ENCODE measurements at regions not wholly inside any gene's neighbourhood (a gene's known extent, or its start where the extent isn't known, plus 50 kb on each side); places are given as distances from the start of the nearest gene placed in this dataset.
"Not testable (repeated sequence)": the region's sequence is repeated elsewhere in the genome, so short reads cannot be mapped to it uniquely, and the experiment has no call there.

GRCh38 chr4:120261117-120261516, 194.5 kb upstream of the MAD2L1 start:
- Mint-ChIP-seq H3K9me3 (peaks cover 4% of the 10 kb centered on the region), H3K27ac (no peak overlapping the region), H3K4me1 (no peaks in the 10 kb centered on the region), H3K4me3 (no peak overlapping the region), H3K36me3 (ENCODE audit: low read depth) (no peaks in the 10 kb centered on the region), H3K27me3 (no peaks in the 10 kb centered on the region)
- DNase-seq (no peak), ATAC-seq (no peak)

GRCh38 chr4:120256112-120256775, 189.6 kb upstream of the MAD2L1 start:
- H3K4me1 Mint-ChIP-seq; H3K4me3 Mint-ChIP-seq; H3K27ac Mint-ChIP-seq; ATAC-seq; H3K27me3 Mint-ChIP-seq; DNase-seq; H3K9me3 Mint-ChIP-seq; H3K36me3 Mint-ChIP-seq (ENCODE audit: low read depth): not testable (repeated sequence)

- no peak for ATAC-seq
- no peaks in the 10 kb centered on the region for H3K36me3 Mint-ChIP-seq (ENCODE audit: low read depth)
- H3K9me3 Mint-ChIP-seq, result no peaks in the 10 kb centered on the region
- H3K4me3 Mint-ChIP-seq, result no peak overlapping the region
- H3K27ac Mint-ChIP-seq, result no peak overlapping the region
- H3K4me1 Mint-ChIP-seq, result no peaks in the 10 kb centered on the region
- no peaks in the 10 kb centered on the region for H3K27me3 Mint-ChIP-seq
- DNase-seq, result no peak
Measured at GRCh38 chr4:120238277-120238973, 171.8 kb upstream of the MAD2L1 start.

DNA sequence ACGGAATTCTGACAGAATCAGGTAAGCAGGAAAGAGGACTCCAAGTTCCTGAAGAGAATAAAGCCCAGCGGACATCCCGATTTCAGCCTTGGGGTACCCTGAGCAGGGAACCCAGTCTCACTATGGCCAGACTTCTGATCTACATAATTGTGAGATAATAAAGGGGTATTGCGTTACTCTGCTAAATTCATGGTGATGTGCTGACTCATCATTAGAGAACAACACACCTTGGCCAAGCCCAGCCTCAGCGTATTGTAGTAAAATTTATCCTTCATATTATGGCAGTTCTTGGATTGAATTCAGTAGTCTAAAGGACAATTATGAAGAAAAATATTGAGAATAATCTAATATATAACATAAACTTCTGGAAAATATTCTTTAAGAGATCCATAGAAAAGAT, 170.2 kb upstream of the MAD2L1 start:
- Mint-ChIP-seq H3K4me1 (no peaks in the 10 kb centered on the region), H3K36me3 (ENCODE audit: low read depth) (no peaks in the 10 kb centered on the region), H3K4me3 (no peak overlapping the region), H3K9me3 (no peaks in the 10 kb centered on the region), H3K27me3 (no peaks in the 10 kb centered on the region), H3K27ac (no peak overlapping the region)
- no peak for ATAC-seq
- DNase-seq, result no peak

DNA sequence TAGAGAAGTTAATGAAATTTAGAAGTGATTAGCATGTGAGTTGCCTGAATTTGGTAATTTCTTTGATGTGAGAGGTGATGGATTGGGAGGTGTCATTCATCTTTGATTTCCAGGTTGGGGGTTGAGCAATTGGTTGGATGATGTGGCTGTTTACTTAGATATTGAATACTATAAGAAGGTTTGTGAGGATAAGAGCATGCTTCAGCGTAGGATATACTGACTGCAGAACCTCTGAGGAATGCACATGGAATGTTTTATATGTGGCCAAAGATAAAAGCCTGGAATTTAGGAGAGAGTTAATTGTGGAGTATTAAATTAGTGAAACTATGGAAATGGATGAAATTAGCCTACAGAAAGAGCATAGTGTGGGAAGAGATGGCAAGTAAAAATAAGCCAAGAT, 165.4 kb upstream of the MAD2L1 start:
- Mint-ChIP-seq H3K27me3 (no peaks in the 10 kb centered on the region), H3K9me3 (no peaks in the 10 kb centered on the region), H3K27ac (no peak overlapping the region), H3K4me1 (no peaks in the 10 kb centered on the region), H3K36me3 (ENCODE audit: low read depth) (no peaks in the 10 kb centered on the region), H3K4me3 (no peak overlapping the region)
- no peak for ATAC-seq
- no peak for DNase-seq

DNA sequence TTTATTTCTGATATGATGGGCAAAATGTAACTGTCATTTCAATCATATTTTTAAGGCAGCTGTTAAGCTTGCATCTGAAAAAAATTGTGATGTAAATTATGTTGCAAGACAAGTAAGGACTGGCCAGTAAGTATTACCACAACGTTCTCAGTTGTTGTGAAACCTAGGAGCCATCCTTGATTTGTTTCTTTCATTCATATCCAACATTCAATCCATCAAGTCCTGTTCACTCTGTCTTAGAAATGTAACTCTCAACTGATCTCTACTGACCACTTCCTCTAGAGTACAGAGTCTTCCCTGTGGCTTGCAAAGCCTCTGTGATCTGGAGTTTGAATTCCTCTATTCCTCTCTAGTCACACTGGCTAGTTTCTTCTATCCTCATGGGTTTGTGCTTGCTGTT, 161.4 kb upstream of the MAD2L1 start:
- no peaks in the 10 kb centered on the region for H3K4me1 Mint-ChIP-seq
- ATAC-seq (no peak), DNase-seq (no peak)
- H3K27me3 Mint-ChIP-seq, result no peaks in the 10 kb centered on the region
- H3K4me3 Mint-ChIP-seq, result no peak overlapping the region
- H3K27ac Mint-ChIP-seq, result no peak overlapping the region
- H3K36me3 Mint-ChIP-seq (ENCODE audit: low read depth), result no peaks in the 10 kb centered on the region
- H3K9me3 Mint-ChIP-seq, result no peaks in the 10 kb centered on the region

DNA sequence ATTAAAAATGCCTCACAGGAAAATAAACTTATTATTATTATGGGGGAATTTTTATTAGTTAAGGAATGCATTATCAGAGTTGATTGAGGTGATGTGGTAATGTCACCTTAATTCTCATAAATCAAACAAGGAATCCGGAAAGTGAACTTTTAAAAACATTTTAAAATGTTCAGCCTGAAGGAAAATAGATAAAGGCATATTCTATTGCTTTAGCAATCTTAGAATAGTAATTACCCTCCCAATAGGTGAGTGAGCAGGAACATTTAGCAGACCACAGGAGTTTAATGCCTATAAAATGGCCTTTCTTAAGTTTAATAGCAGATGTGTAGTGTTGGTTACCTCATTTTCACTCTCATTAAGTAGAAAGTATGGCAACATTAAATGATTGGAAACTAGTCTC, 160.9 kb upstream of the MAD2L1 start:
- Mint-ChIP-seq H3K4me3 (no peak overlapping the region), H3K27ac (no peak overlapping the region), H3K9me3 (no peaks in the 10 kb centered on the region), H3K4me1 (no peaks in the 10 kb centered on the region), H3K36me3 (ENCODE audit: low read depth) (no peaks in the 10 kb centered on the region), H3K27me3 (no peaks in the 10 kb centered on the region)
- ATAC-seq, result no peak
- no peak for DNase-seq

DNA sequence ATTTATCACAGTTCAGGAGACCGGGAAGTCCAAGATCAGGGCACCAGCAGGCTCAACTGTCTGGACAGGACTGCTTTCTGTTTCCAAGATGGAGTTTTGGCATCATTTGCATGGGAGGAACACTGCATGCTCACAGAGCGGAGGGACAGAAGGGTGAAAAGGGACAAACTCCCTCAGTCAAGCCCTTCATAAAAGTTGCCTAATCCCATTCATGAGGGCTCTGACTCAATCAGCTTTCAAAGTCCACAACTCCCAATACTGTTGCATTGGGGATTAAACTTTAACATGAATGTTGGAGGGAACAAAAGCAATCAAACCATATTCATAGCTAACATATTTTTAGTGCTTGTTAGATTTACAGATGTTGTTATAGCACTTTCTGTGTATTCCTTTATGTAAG, 158.9 kb upstream of the MAD2L1 start:
- H3K27ac Mint-ChIP-seq, result no peak overlapping the region
- no peak overlapping the region for H3K4me3 Mint-ChIP-seq
- no peaks in the 10 kb centered on the region for H3K27me3 Mint-ChIP-seq
- ATAC-seq, result no peak
- no peak for DNase-seq
- H3K9me3 Mint-ChIP-seq, result no peaks in the 10 kb centered on the region
- no peaks in the 10 kb centered on the region for H3K36me3 Mint-ChIP-seq (ENCODE audit: low read depth)
- no peaks in the 10 kb centered on the region for H3K4me1 Mint-ChIP-seq

DNA sequence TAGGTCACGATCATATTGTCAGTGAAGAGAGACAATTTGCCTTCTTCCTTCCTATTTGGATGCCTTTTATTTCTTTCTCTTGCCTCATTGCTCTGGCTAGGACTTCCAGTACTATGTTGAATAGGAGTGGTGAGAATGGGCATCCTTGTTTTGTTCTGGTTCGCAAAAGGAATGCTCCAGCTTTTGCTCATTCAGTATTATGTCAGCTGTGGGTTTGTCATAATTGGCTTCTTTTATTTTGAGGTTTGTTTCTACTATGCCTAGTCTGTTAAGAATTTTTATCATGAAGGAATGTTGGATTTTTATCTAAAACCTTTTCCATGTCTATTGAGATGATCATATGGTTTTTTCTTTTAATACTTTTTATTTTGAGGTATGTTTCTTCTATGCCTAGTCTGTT, 152.3 kb upstream of the MAD2L1 start:
- Mint-ChIP-seq H3K27ac (no peak overlapping the region), H3K9me3 (no peaks in the 10 kb centered on the region), H3K4me3 (no peak overlapping the region), H3K4me1 (no peaks in the 10 kb centered on the region), H3K27me3 (peaks cover 2% of the 10 kb centered on the region), H3K36me3 (ENCODE audit: low read depth) (no peaks in the 10 kb centered on the region)
- DNase-seq (no peak), ATAC-seq (no peak)

DNA sequence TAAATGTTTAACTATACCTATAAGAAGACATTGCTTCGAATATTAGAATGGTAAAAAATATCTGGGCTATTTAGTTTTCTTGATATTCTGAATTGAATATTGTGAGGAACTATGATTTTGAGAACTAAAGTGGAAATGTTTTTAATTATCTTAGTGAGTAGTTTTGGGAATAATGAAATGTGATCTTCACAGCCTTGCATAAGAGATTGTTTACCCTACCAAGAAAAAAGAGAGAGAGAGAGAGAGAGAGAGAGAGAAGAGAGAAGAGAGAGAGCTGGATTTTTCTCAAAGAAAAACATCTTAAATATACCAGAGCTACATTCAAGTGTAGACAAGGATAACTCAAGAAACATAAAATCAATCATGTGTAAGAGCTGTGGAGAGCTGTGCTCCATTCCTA, 148.7 kb upstream of the MAD2L1 start:
- DNase-seq, result no peak
- Mint-ChIP-seq H3K36me3 (ENCODE audit: low read depth) (peaks cover 2% of the 10 kb centered on the region), H3K4me1 (no peaks in the 10 kb centered on the region), H3K9me3 (no peaks in the 10 kb centered on the region), H3K27me3 (peaks cover 2% of the 10 kb centered on the region), H3K4me3 (no peak overlapping the region), H3K27ac (no peak overlapping the region)
- no peak for ATAC-seq

GRCh38 chr4:120211408-120212015, 144.9 kb upstream of the MAD2L1 start:
- peaks cover 2% of the 10 kb centered on the region for H3K36me3 Mint-ChIP-seq (ENCODE audit: low read depth)
- no peaks in the 10 kb centered on the region for H3K9me3 Mint-ChIP-seq
- no peaks in the 10 kb centered on the region for H3K4me1 Mint-ChIP-seq
- peaks cover 2% of the 10 kb centered on the region for H3K27me3 Mint-ChIP-seq
- H3K27ac Mint-ChIP-seq, result no peak overlapping the region
- DNase-seq (no peak), ATAC-seq (no peak)
- H3K4me3 Mint-ChIP-seq, result no peak overlapping the region

DNA sequence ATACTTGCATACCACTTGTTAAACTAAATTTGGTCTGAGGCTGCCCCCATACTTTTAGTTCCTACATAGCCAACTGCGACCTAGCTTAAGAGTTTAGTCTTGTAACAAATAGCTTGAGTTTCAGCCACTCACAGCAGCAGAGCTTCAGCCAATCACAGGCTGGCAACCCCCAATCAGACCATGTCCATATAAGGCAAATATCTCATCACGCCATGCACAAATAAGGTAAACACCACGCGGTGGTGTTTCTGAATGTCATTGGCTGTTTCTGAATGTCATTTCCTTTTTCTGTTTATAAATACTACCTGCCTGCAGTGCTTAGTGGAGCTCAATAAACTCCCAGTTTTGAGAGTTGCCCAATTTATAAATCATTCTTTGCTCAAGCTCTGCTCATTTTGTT, 143.1 kb upstream of the MAD2L1 start:
- ATAC-seq (no peak), DNase-seq (no peak)
- Mint-ChIP-seq H3K27ac (no peak overlapping the region), H3K36me3 (ENCODE audit: low read depth) (peaks cover 2% of the 10 kb centered on the region), H3K4me3 (no peak overlapping the region), H3K4me1 (no peaks in the 10 kb centered on the region), H3K9me3 (peaks cover 4% of the 10 kb centered on the region), H3K27me3 (no peaks in the 10 kb centered on the region)

- no peak overlapping the region for H3K4me3 Mint-ChIP-seq
- DNase-seq (no peak), ATAC-seq (no peak)
- H3K9me3 Mint-ChIP-seq, result peaks cover 4% of the 10 kb centered on the region
- H3K27ac Mint-ChIP-seq, result no peak overlapping the region
- peaks cover 2% of the 10 kb centered on the region for H3K36me3 Mint-ChIP-seq (ENCODE audit: low read depth)
- H3K27me3 Mint-ChIP-seq, result no peaks in the 10 kb centered on the region
- no peaks in the 10 kb centered on the region for H3K4me1 Mint-ChIP-seq
Measured at GRCh38 chr4:120207021-120207420, 140.4 kb upstream of the MAD2L1 start.

DNA sequence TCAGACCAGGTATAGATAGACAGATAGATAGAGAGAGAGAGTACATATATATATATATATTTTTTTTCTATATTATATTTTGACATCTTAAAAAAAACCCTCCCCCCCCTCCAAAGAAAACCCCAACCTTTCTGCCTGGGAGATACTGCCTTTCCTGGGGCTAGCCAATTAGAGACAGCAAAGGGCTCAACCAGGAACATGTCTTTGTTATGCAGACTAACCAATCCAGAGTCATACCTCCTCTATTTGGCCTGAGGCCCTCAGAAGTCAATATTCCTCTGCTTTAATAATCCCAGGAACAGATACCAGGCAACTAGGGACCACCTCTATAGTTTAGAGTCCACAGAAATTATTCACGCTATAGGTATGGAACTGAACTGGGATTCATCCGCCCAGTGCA, 135.6 kb upstream of the MAD2L1 start:
- peaks cover 4% of the 10 kb centered on the region for H3K9me3 Mint-ChIP-seq
- DNase-seq, result no peak
- H3K4me1 Mint-ChIP-seq, result no peaks in the 10 kb centered on the region
- no peak overlapping the region for H3K27ac Mint-ChIP-seq
- H3K27me3 Mint-ChIP-seq, result no peaks in the 10 kb centered on the region
- no peak overlapping the region for H3K4me3 Mint-ChIP-seq
- no peak for ATAC-seq
- no peaks in the 10 kb centered on the region for H3K36me3 Mint-ChIP-seq (ENCODE audit: low read depth)

- H3K27me3 Mint-ChIP-seq; H3K4me1 Mint-ChIP-seq; ATAC-seq; H3K36me3 Mint-ChIP-seq (ENCODE audit: low read depth); H3K9me3 Mint-ChIP-seq; H3K27ac Mint-ChIP-seq; H3K4me3 Mint-ChIP-seq; DNase-seq: not testable (repeated sequence)
Measured at GRCh38 chr4:120200573-120201110, 134.0 kb upstream of the MAD2L1 start.
